ENCODE measurements at regions not wholly inside any gene's neighbourhood (a gene's known extent, or its start where the extent isn't known, plus 50 kb on each side); places are given as distances from the start of the nearest gene placed in this dataset.

DNA sequence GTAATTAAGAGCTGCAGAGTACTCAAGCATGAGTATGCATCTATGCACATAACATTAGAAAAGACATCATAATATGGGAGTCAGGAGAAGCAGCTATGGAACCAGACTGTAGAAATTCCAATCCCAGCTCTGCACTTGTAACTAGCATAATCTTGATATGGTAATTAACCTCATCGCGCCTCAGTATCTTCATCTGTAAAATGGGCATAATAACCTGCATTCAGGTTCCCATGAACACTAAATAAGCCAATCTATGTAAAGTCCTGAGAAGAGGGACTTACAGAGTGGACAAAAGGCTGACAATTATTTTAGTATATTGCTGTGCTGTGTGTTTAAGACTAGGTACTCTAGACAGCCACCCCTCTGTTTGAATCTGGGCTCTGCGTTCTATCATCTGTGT, 318.9 kb upstream of the USP25 start:
- POLR2A ChIA-PET: interaction anchor here (0.6 kb wide), 1 partner anchor 613 kb away, joined by 4 read pairs; no protein-coding TSS in a partner anchor
- intact Hi-C loops (cut with micrococcal nuclease) (no loop called here), in situ Hi-C loops (cut with MboI) (no loop called here)
- FAIRE-seq (no peak), ATAC-seq (no peak), DNase-seq (ENCODE audit: extremely low read depth in 1 of 4, low spot score in 3 of 4) (no peak)
- no peak overlapping the region for H3K27ac ChIP-seq (ENCODE audit: extremely low read depth, low read depth, low read length)
- H2AFZ ChIP-seq (ENCODE audit: low read depth, low read length): no peak overlapping the region
- H3K4me1 ChIP-seq (replicated peaks in 1 of 2; ENCODE audit: control insufficient read depth in 2 of 2, insufficient read depth in 2 of 2, low read length in 2 of 2): no peaks in the 10 kb centered on the region
- CTCF ChIA-PET (ENCODE audit: low intra/inter-chr PET ratio): no interaction called here
- no peaks in the 10 kb centered on the region for H4K20me1 ChIP-seq (replicated peaks; ENCODE audit: control insufficient read depth, insufficient read depth, low read length)
- H3K9me3 ChIP-seq (replicated peaks; ENCODE audit: control insufficient read depth, insufficient read depth, low read depth, low read length): no peaks in the 10 kb centered on the region
- 26% methylated on average over 3 of the region's 3 CpGs for WGBS (ENCODE audit: insufficient coverage, low coverage, missing lambda C conversion rate)
- TF ChIP-seq POLR2AphosphoS5 (IDR thresholded peaks at IDR 0.05; ENCODE audit: control insufficient read depth, insufficient read depth, low read depth, low read length): no peak
- peak; percentile 67 for TF ChIP-seq RBM25 (IDR thresholded peaks at IDR 0.05; ENCODE audit: low read depth, low read length, severe bottlenecking)
- H3K4me2 ChIP-seq (ENCODE audit: insufficient read depth, low read length): no peak overlapping the region
- BruUV-seq (replicated peaks): no TSS peak
- H3K4me3 ChIP-seq: no peak overlapping the region
- no peaks in the 10 kb centered on the region for H3K9me1 ChIP-seq (ENCODE audit: control insufficient read depth, insufficient read depth, low read length)
- H3K79me2 ChIP-seq (ENCODE audit: control insufficient read depth, insufficient read depth, low read length): no peaks in the 10 kb centered on the region
- H3K27me3 ChIP-seq (ENCODE audit: control insufficient read depth in 2 of 2, insufficient read depth in 2 of 2, low read length in 2 of 2): no peaks in the 10 kb centered on the region; a peak in 1 of 5 replicates
- no peak overlapping the region for H3K9ac ChIP-seq (ENCODE audit: insufficient read depth in 1 of 2, low read depth in 2 of 2, low read length in 2 of 2)
- H3K36me3 ChIP-seq (ENCODE audit: control insufficient read depth, insufficient read depth, low read length): no peaks in the 10 kb centered on the region

DNA sequence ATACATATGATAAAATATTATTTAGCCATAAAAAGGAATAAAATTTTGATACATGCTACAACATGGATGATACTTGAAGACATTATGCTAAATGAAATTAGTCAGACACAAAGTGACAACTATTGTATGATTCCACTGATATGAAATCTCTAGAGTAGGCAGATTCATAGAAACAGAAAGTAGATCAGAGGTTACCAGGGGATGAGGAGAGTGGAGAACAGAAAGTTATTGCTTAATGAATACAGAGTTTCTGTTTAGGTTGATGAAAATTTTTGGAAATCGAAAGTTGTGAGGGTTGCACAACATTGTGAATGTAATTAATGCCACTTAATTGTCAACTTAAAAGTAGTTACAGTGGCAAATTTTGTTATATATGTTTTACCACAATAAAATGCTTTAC, 315.7 kb upstream of the USP25 start:
- H3K27ac ChIP-seq (ENCODE audit: extremely low read depth, low read depth, low read length): no peak overlapping the region
- H3K4me2 ChIP-seq (ENCODE audit: insufficient read depth, low read length): no peak overlapping the region
- H3K36me3 ChIP-seq (ENCODE audit: control insufficient read depth, insufficient read depth, low read length): no peaks in the 10 kb centered on the region
- no peaks in the 10 kb centered on the region for H3K9me3 ChIP-seq (replicated peaks; ENCODE audit: control insufficient read depth, insufficient read depth, low read depth, low read length)
- intact Hi-C loops (cut with micrococcal nuclease) (no loop called here), in situ Hi-C loops (cut with MboI) (no loop called here)
- ChIA-PET CTCF (ENCODE audit: low intra/inter-chr PET ratio) (no interaction called here), POLR2A (no interaction called here)
- 0% methylated on average over 1 of the region's 1 CpG for WGBS (ENCODE audit: insufficient coverage, low coverage, missing lambda C conversion rate)
- H2AFZ ChIP-seq (ENCODE audit: low read depth, low read length): no peak overlapping the region
- TF ChIP-seq ZNF212 (CRISPR knock-in tag; IDR thresholded peaks at IDR 0.05): no peak
- TF ChIP-seq, protein P1, sequence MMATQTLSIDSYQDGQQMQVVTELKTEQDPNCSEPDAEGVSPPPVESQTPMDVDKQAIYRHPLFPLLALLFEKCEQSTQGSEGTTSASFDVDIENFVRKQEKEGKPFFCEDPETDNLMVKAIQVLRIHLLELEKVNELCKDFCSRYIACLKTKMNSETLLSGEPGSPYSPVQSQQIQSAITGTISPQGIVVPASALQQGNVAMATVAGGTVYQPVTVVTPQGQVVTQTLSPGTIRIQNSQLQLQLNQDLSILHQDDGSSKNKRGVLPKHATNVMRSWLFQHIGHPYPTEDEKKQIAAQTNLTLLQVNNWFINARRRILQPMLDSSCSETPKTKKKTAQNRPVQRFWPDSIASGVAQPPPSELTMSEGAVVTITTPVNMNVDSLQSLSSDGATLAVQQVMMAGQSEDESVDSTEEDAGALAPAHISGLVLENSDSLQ (IDR thresholded peaks at IDR 0.05): no peak
- no peak for TF ChIP-seq TRIM24 (IDR thresholded peaks at IDR 0.05)
- TF ChIP-seq SRSF1 (IDR thresholded peaks at IDR 0.05; ENCODE audit: low read depth, low read length): no peak
- TF ChIP-seq ELF1 (tag; IDR thresholded peaks at IDR 0.05): no peak
- TF ChIP-seq GABPB2 (CRISPR knock-in tag; conservative IDR thresholded peaks at IDR 0.05): no peak
- TF ChIP-seq, protein P2, sequence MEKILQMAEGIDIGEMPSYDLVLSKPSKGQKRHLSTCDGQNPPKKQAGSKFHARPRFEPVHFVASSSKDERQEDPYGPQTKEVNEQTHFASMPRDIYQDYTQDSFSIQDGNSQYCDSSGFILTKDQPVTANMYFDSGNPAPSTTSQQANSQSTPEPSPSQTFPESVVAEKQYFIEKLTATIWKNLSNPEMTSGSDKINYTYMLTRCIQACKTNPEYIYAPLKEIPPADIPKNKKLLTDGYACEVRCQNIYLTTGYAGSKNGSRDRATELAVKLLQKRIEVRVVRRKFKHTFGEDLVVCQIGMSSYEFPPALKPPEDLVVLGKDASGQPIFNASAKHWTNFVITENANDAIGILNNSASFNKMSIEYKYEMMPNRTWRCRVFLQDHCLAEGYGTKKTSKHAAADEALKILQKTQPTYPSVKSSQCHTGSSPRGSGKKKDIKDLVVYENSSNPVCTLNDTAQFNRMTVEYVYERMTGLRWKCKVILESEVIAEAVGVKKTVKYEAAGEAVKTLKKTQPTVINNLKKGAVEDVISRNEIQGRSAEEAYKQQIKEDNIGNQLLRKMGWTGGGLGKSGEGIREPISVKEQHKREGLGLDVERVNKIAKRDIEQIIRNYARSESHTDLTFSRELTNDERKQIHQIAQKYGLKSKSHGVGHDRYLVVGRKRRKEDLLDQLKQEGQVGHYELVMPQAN (IDR thresholded peaks at IDR 0.05; ENCODE audit: borderline replicate concordance): no peak
- TF ChIP-seq ASH1L (IDR thresholded peaks at IDR 0.05; ENCODE audit: borderline replicate concordance, low read depth, partially characterized antibody): no peak
- TF ChIP-seq TAF1 (IDR thresholded peaks at IDR 0.05; ENCODE audit: control insufficient read depth, extremely low read depth, insufficient read depth, low read length, severe bottlenecking): no peak
- no peak for TF ChIP-seq SPI1 (IDR thresholded peaks at IDR 0.05; ENCODE audit: borderline replicate concordance, low read depth, low read length)
- no peak for TF ChIP-seq ZSCAN32 (CRISPR knock-in tag; IDR thresholded peaks at IDR 0.05)
- TF ChIP-seq ZNF3 (CRISPR knock-in tag; IDR thresholded peaks at IDR 0.05): no peak
- H3K4me1 ChIP-seq (replicated peaks in 1 of 2; ENCODE audit: control insufficient read depth in 2 of 2, insufficient read depth in 2 of 2, low read length in 2 of 2): no peaks in the 10 kb centered on the region
- FAIRE-seq: no peak
- no peaks in the 10 kb centered on the region for H3K27me3 ChIP-seq (ENCODE audit: control insufficient read depth in 2 of 2, insufficient read depth in 2 of 2, low read length in 2 of 2)
- DNase-seq (ENCODE audit: extremely low read depth in 1 of 4, low spot score in 3 of 4): no peak
- H4K20me1 ChIP-seq (replicated peaks; ENCODE audit: control insufficient read depth, insufficient read depth, low read length): no peaks in the 10 kb centered on the region
- H3K9ac ChIP-seq (ENCODE audit: insufficient read depth in 1 of 2, low read depth in 2 of 2, low read length in 2 of 2): no peak overlapping the region
- no peaks in the 10 kb centered on the region for H3K9me1 ChIP-seq (ENCODE audit: control insufficient read depth, insufficient read depth, low read length)
- H3K79me2 ChIP-seq (ENCODE audit: control insufficient read depth, insufficient read depth, low read length): no peaks in the 10 kb centered on the region
- no peak overlapping the region for H3K4me3 ChIP-seq
- BruUV-seq (replicated peaks): no TSS peak
- no peak for ATAC-seq
